Spleen (tissue), 11 donors: ENCODE measurements at regions not wholly inside any gene's neighbourhood (a gene's known extent, or its start where the extent isn't known, plus 50 kb on each side); places are given as distances from the start of the nearest gene placed in this dataset.

Experiments
- DNase-seq: peaks from one replicate; pipeline ENCODE4 v3.0.0-alpha.2; 2020
- H3K27ac ChIP-seq, 8 donors: fragments of 200-600 bp; sonication (generic) in 7 of 8; 1 replicate in 4 of 8; 2 replicates in 4 of 8; pipeline versions ENCODE4 v1.5.0 to v1.8.0; 2016 to 2021; ENCODE audit warnings: inconsistent platforms in 4 of 8, mild to moderate bottlenecking in 4 of 8, moderate library complexity in 1 of 8
- H3K27me3 ChIP-seq, 7 donors: fragments of 200-600 bp; sonication (generic) in 6 of 7; replicated peaks in 1 of 7; 1 replicate in 4 of 7; 2 replicates in 3 of 7; pipeline versions ENCODE4 v1.5.0 to v1.8.0; 2016 to 2021; ENCODE audit warnings: inconsistent platforms in 3 of 7, mild to moderate bottlenecking in 1 of 7
- H3K36me3 ChIP-seq, 6 donors: fragments of 200-600 bp; sonication (generic) in 5 of 6; 1 replicate in 4 of 6; 2 replicates in 2 of 6; pipeline versions ENCODE4 v1.5.0 to v1.8.0; 2016 to 2021; ENCODE audit warnings: inconsistent platforms in 2 of 6
- H3K4me1 ChIP-seq, 6 donors: fragments of 200-600 bp; sonication (generic) in 5 of 6; 1 replicate in 3 of 6; 2 replicates in 3 of 6; pipeline versions ENCODE4 v1.5.0 to v1.8.0; 2016 to 2021; ENCODE audit warnings: inconsistent platforms in 3 of 6
- H3K4me3 ChIP-seq, 8 donors: fragments of 200-600 bp; sonication (generic) in 7 of 8; 1 replicate in 4 of 8; 2 replicates in 4 of 8; pipeline versions ENCODE4 v1.5.0 to v1.8.0; 2016 to 2021; ENCODE audit warnings: inconsistent platforms in 4 of 8, mild to moderate bottlenecking in 4 of 8, moderate library complexity in 2 of 8
- H3K9me3 ChIP-seq, 8 donors: fragments of 200-600 bp; sonication (generic) in 7 of 8; 1 replicate in 4 of 8; 2 replicates in 4 of 8; pipeline versions ENCODE4 v1.5.0 to v1.8.0; 2016 to 2021; ENCODE audit warnings: inconsistent platforms in 4 of 8
- CTCF ChIP-seq, 11 experiments: fragments of 200-600 bp in 7 of 11; fragments of 450-650 bp in 4 of 11; sonication (generic) in 4 of 11; IDR thresholded peaks in 8 of 11; conservative IDR thresholded peaks in 3 of 11; 1 replicate in 7 of 11; 2 replicates in 4 of 11; pipeline versions ENCODE4 v1.4.0 to v1.8.0; 2016 to 2021; ENCODE audit warnings: antibody characterized with exemption in 11 of 11, inconsistent platforms in 4 of 11, mild to moderate bottlenecking in 1 of 11
- POLR2A ChIP-seq, 3 donors: fragments of 450-650 bp; IDR thresholded peaks; one replicate each; pipeline ENCODE4 v1.5.1; 2017; ENCODE audit warnings: antibody characterized with exemption in 3 of 3, mild to moderate bottlenecking in 1 of 3
- POLR2AphosphoS5 ChIP-seq, 3 donors: sonication (generic); formaldehyde crosslinking; IDR thresholded peaks; one replicate each; pipeline ENCODE4 v1.5.1; 2017; ENCODE audit warnings: antibody characterized with exemption in 3 of 3
- WGBS, 5 donors: extraction: QIAGEN DNeasy Blood & Tissue Kit in 3 of 5; methylation state at CpG; one replicate each; pipeline versions ENCODE4 v1.1.5 to v1.1.7; 2013 to 2018; 5-methylcytosine and 5-hydroxymethylcytosine counted together
- intact Hi-C: fragments of 100-400 bp; cut with DNase I; formaldehyde crosslinking; loops from one replicate; pipeline ENCODE4 v1.15.0; 2023; ENCODE audit warnings: low total_unique reads
- donor health status: healthy with polysubstance abuse.
- donor health status: DM: no; HTN: no; CAD: no; lungs with moderate emphysema.
- donor health status: DM: no; HTN: no; CAD: no.
- donor health status: Bipolar disorder and iron deficiency.
- donor health status: healthy.
- donor health status: DM: no; HTN: no; CAD: no.
- donor health status: DM: yes; HTN: yes; CAD: no.

DNA sequence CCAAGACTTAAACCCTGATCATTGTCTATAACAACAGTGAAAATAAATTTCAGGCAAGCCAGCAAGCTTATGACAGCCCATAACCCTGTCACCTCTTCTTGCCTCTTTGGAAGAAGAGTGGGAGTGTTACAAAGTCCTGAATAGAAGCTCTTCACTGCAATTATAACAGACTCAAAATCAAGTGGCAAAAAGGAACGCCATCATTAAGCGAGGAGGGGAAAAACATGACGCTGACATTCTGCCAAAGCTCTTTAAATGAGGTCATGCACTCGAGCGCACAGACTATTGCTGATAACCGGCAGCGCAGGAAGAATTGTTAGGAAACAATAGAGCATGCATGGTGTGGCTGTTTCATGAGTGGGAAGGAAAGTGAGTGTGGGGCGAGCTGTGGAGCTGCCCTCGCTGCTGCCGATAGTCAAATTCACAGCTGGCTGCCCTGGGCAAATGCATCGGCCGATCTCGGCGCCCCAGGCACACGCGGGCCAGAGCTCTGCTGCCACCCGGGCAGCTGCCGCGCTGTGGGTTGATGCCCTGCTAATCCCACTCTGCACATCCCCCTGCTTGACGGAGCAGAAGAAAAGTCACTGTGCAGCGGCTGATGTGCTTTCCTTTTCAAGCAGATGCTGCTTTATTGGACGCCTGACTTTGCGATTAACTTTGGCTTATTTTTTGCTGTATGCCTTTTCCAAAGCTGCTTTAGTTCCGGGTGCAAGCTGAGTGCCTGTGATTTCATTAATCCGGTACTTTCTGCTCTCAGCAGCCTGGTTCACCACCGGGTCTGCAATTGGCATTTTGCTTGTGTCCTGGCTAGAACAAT, 102.4 kb upstream of the ST6GALNAC5 start:
- Histone ChIP-seq H3K27me3 (peaks cover 0 to 26% (median 0%) of the 10 kb centered on the region in 7 donors), H3K27ac (no peak overlapping the region), H3K9me3 (no peaks in the 10 kb centered on the region), H3K36me3 (no peaks in the 10 kb centered on the region), H3K4me3 (peak overlapping the region in 5 of 8 donors; percentile 3 to 48 (median 12)), H3K4me1 (peaks cover 0 to 7% (median 2%) of the 10 kb centered on the region in 6 donors)
- WGBS, 5 donors = 36 to 59% (median 47%) methylated on average over 24 to 26 of the region's 26 CpGs
- intact Hi-C loops = no loop called here
- no peak for DNase-seq
- TF ChIP-seq POLR2A (IDR thresholded peaks at IDR 0.05) (no peak), POLR2AphosphoS5 (IDR thresholded peaks at IDR 0.05) (peak in 1 of 3 donors; percentile 34)

GRCh38 chr1:76766381-76766780, 100.9 kb upstream of the ST6GALNAC5 start:
- no peak overlapping the region for H3K4me3 ChIP-seq

DNA sequence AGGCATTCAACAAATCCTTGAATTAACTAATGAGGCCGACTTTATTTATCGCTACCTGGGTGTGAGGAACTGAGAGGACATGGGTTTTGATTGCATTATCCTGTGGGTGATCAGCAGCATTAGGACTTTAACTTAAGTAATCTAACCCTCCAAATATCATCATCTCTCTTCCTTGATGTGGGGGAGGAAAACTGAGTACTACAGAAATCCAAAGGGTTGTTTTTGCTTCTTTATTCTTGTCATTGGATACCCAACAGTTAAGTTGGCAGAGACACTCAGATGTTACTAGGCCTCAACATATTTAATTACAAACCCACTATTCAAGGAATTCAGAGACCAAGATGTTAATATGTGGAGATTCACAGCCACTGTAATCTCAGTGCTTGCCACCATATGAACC, 97.4 kb upstream of the ST6GALNAC5 start:
- intact Hi-C loops = no loop called here
- DNase-seq = no peak
- H3K4me1 ChIP-seq = peaks cover 0 to 7% (median 2%) of the 10 kb centered on the region in 6 donors
- TF ChIP-seq CTCF (IDR thresholded peaks at IDR 0.05 in 8 of 11, conservative IDR thresholded peaks at IDR 0.05 in 3 of 11) = no peak
- TF ChIP-seq POLR2AphosphoS5 (IDR thresholded peaks at IDR 0.05) = no peak
- TF ChIP-seq POLR2A (IDR thresholded peaks at IDR 0.05) = no peak
- no peak overlapping the region for H3K27ac ChIP-seq
- no peak overlapping the region for H3K4me3 ChIP-seq
- H3K9me3 ChIP-seq = no peaks in the 10 kb centered on the region
- 93 to 100% (median 96%) methylated on average over 2 of the region's 2 CpGs for WGBS, 5 donors
- H3K36me3 ChIP-seq = no peaks in the 10 kb centered on the region
- H3K27me3 ChIP-seq = peaks cover 0 to 25% (median 0%) of the 10 kb centered on the region in 7 donors

More at GRCh38 chr1:76766381-76766780, 100.9 kb upstream of the ST6GALNAC5 start:
- H3K9me3 ChIP-seq = no peaks in the 10 kb centered on the region
- no peak for TF ChIP-seq POLR2A (IDR thresholded peaks at IDR 0.05)
- TF ChIP-seq POLR2AphosphoS5 (IDR thresholded peaks at IDR 0.05) = no peak
- no peak for TF ChIP-seq CTCF (IDR thresholded peaks at IDR 0.05 in 8 of 11, conservative IDR thresholded peaks at IDR 0.05 in 3 of 11)
- DNase-seq = no peak
- WGBS, 5 donors = 85 to 100% (median 95%) methylated on average over 1 of the region's 1 CpG
- no peak overlapping the region for H3K27ac ChIP-seq
- peaks cover 0 to 7% (median 2%) of the 10 kb centered on the region in 6 donors for H3K4me1 ChIP-seq
- peaks cover 0 to 26% (median 0%) of the 10 kb centered on the region in 7 donors for H3K27me3 ChIP-seq
- H3K36me3 ChIP-seq = no peaks in the 10 kb centered on the region
- intact Hi-C loops = no loop called here

DNA sequence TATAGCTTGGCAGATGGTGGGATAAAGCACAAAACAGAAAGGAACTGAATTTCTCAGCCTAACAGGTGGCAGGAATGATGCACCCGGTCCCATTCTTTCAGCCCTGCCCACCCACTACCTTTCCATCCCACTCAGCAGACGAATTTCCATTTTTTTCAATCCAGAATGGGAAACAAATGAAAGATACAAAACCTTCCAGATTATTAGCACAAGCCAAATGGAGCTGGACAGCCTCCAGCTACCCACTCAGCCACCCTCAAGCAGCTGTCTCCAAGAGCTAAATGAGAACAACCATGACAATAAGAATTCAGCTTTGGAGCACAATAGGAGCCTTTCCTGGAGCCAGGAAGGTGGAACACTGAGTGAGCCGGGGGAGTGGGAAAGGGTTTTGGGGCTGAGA, 96.3 kb upstream of the ST6GALNAC5 start:
- intact Hi-C loops = no loop called here
- DNase-seq = no peak
- WGBS, 5 donors = 31 to 48% (median 32%) methylated on average over 3 of the region's 3 CpGs
- Histone ChIP-seq H3K36me3 (no peaks in the 10 kb centered on the region), H3K27ac (no peak overlapping the region), H3K4me3 (no peak overlapping the region), H3K4me1 (peaks cover 0 to 3% (median 0%) of the 10 kb centered on the region in 6 donors), H3K27me3 (peaks cover 0 to 21% (median 0%) of the 10 kb centered on the region in 7 donors), H3K9me3 (no peaks in the 10 kb centered on the region)
- no peak for TF ChIP-seq POLR2A (IDR thresholded peaks at IDR 0.05)
- no peak for TF ChIP-seq POLR2AphosphoS5 (IDR thresholded peaks at IDR 0.05)
- TF ChIP-seq CTCF (IDR thresholded peaks at IDR 0.05 in 8 of 11, conservative IDR thresholded peaks at IDR 0.05 in 3 of 11) = no peak
